ENCODE measurements at regions not wholly inside any gene's neighbourhood (a gene's known extent, or its start where the extent isn't known, plus 50 kb on each side); places are given as distances from the start of the nearest gene placed in this dataset.

DNA sequence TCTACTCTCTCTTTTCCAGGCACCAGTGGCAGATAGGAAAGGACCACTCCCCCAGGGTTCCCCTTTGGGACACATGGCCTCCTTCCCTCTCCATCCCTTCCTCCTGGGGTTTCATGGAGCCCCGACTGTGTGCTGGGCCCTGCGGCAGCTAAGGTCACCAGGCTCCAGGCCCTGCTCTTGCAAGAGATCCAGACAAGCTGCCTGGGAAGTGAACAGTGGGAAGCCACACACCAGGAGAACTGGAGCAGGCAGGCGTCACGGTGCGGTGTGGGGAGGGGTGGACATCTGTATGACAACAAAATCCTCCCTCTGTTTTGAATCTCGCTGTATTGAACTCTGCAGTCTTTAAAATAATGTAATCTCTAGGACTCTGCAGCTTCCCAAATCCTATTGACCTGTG, 330.1 kb downstream of the UQCRFS1 start:
- Histone ChIP-seq H3K27me3 (ENCODE audit: insufficient read depth, poor library complexity, severe bottlenecking) (peaks cover 9% of the 10 kb centered on the region), H3K4me1 (ENCODE audit: insufficient read depth, poor library complexity, severe bottlenecking) (no peaks in the 10 kb centered on the region), H3K27ac (ENCODE audit: poor library complexity, severe bottlenecking) (no peak overlapping the region), H3K36me3 (ENCODE audit: low read depth) (no peaks in the 10 kb centered on the region), H3K9me3 (ENCODE audit: severe bottlenecking) (no peaks in the 10 kb centered on the region), H3K4me3 (ENCODE audit: severe bottlenecking) (no peak overlapping the region)
- no peak for ATAC-seq (ENCODE audit: low read depth)
- TF ChIP-seq, protein P1, sequence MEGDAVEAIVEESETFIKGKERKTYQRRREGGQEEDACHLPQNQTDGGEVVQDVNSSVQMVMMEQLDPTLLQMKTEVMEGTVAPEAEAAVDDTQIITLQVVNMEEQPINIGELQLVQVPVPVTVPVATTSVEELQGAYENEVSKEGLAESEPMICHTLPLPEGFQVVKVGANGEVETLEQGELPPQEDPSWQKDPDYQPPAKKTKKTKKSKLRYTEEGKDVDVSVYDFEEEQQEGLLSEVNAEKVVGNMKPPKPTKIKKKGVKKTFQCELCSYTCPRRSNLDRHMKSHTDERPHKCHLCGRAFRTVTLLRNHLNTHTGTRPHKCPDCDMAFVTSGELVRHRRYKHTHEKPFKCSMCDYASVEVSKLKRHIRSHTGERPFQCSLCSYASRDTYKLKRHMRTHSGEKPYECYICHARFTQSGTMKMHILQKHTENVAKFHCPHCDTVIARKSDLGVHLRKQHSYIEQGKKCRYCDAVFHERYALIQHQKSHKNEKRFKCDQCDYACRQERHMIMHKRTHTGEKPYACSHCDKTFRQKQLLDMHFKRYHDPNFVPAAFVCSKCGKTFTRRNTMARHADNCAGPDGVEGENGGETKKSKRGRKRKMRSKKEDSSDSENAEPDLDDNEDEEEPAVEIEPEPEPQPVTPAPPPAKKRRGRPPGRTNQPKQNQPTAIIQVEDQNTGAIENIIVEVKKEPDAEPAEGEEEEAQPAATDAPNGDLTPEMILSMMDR (IDR thresholded peaks at IDR 0.05; ENCODE audit: poor library complexity, severe bottlenecking) = no peak
- DNase-seq (ENCODE audit: low spot score) = no peak

DNA sequence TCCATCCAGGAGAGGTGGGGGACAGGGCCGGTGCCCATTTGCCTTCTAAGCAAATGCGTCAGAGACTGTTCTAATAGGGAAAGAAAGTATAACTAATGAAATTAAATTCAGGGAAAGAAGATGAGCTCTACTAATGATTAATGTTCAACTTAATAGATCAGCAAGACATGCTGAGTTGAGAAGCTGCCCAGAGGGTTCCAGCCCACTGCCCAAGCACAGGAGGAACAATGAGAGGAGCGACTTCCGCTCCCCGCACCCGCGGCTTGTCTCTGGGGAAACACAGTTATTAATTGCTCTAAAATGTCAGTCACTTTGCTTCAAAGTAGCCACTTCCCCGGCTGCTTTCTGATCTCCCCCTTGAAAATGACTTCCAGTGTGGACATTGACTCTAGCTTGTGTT, 331.3 kb downstream of the UQCRFS1 start:
- no peak for DNase-seq (ENCODE audit: low spot score)
- Histone ChIP-seq H3K9me3 (ENCODE audit: severe bottlenecking) (no peaks in the 10 kb centered on the region), H3K27ac (ENCODE audit: poor library complexity, severe bottlenecking) (no peak overlapping the region), H3K27me3 (ENCODE audit: insufficient read depth, poor library complexity, severe bottlenecking) (no peaks in the 10 kb centered on the region), H3K36me3 (ENCODE audit: low read depth) (no peaks in the 10 kb centered on the region), H3K4me3 (ENCODE audit: severe bottlenecking) (no peak overlapping the region), H3K4me1 (ENCODE audit: insufficient read depth, poor library complexity, severe bottlenecking) (no peaks in the 10 kb centered on the region)
- no peak for ATAC-seq (ENCODE audit: low read depth)
- TF ChIP-seq, protein P1 (IDR thresholded peaks at IDR 0.05; ENCODE audit: poor library complexity, severe bottlenecking) = no peak

DNA sequence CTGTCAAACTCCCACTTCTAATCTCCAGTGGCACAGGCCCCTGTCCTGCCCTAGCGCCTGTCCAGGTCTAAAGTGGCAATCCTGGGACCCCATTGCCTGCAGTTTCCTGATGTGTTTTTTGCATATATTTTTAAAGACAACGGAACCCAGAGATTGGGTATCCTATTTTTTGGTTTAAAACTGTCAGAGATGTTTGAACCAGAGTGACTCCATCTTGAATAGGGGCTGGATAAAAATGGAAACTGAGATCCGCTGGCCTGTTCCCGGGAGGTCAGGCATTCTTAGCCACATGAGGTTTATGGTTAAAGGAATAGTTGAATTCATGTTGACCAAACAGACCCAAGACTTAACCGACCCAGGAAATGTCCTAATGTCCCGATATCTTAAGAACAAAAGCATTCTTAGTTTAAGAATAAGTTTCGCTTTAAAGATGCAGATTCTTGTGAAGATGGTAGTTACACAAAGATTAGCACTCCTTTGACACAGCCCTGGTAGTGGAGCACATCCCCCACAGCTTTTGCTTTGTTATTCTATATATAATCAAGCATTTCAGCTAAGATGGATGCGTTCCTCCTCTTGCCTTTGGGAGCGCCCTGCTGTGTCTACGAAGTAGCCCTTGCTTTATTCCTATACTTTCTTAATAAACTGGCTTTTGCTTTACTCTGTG, 332.1 kb downstream of the UQCRFS1 start:
- ATAC-seq (ENCODE audit: low read depth) (no peak), DNase-seq (ENCODE audit: low spot score) (no peak)
- no peaks in the 10 kb centered on the region for H3K27me3 ChIP-seq (ENCODE audit: insufficient read depth, poor library complexity, severe bottlenecking)
- H3K27ac ChIP-seq (ENCODE audit: poor library complexity, severe bottlenecking) = no peak overlapping the region
- H3K4me3 ChIP-seq (ENCODE audit: severe bottlenecking) = no peak overlapping the region
- no peaks in the 10 kb centered on the region for H3K4me1 ChIP-seq (ENCODE audit: insufficient read depth, poor library complexity, severe bottlenecking)
- H3K36me3 ChIP-seq (ENCODE audit: low read depth) = no peaks in the 10 kb centered on the region
- no peaks in the 10 kb centered on the region for H3K9me3 ChIP-seq (ENCODE audit: severe bottlenecking)
- TF ChIP-seq, protein P1 (IDR thresholded peaks at IDR 0.05; ENCODE audit: poor library complexity, severe bottlenecking) = no peak

DNA sequence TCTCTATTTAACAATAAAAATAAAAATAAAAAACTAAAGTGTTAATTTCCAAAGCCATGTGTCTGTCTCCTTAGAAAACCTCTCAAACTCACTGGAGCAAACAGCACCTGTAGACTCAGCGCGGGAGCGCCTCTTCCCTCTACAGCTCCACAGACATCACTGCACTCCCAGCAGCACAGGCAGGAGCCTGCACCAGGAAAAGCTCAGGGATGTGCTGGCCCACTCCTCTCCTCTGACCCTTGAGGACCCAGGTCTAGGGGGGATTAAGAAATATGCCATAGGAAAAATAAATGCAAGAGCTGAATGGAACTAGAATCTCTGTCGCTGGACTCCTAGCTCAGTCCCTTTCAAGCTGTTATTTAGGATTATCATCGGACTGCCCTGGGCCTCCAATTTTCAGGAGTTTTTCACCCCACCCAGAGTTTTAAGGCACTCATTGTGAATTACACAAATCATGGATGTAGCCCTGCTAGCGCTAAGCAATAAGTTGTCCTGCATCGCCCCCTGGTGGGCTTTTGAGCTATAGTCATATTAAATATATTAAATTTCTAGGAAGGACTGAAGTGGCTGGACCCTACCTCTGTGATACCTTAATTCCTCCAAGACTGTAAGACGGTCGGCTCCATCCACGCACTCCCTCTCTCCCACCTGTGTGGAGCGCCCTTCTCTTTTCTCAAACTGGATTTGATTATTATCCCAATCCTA, 333.9 kb downstream of the UQCRFS1 start:
- Histone ChIP-seq H3K27me3 (ENCODE audit: insufficient read depth, poor library complexity, severe bottlenecking) (no peaks in the 10 kb centered on the region), H3K4me1 (ENCODE audit: insufficient read depth, poor library complexity, severe bottlenecking) (no peaks in the 10 kb centered on the region), H3K9me3 (ENCODE audit: severe bottlenecking) (no peaks in the 10 kb centered on the region), H3K27ac (ENCODE audit: poor library complexity, severe bottlenecking) (no peak overlapping the region), H3K36me3 (ENCODE audit: low read depth) (no peaks in the 10 kb centered on the region), H3K4me3 (ENCODE audit: severe bottlenecking) (no peak overlapping the region)
- ATAC-seq (ENCODE audit: low read depth) (peak; percentile 77), DNase-seq (ENCODE audit: low spot score) (no peak)
- TF ChIP-seq, protein P1 (IDR thresholded peaks at IDR 0.05; ENCODE audit: poor library complexity, severe bottlenecking) = peak; percentile 58

DNA sequence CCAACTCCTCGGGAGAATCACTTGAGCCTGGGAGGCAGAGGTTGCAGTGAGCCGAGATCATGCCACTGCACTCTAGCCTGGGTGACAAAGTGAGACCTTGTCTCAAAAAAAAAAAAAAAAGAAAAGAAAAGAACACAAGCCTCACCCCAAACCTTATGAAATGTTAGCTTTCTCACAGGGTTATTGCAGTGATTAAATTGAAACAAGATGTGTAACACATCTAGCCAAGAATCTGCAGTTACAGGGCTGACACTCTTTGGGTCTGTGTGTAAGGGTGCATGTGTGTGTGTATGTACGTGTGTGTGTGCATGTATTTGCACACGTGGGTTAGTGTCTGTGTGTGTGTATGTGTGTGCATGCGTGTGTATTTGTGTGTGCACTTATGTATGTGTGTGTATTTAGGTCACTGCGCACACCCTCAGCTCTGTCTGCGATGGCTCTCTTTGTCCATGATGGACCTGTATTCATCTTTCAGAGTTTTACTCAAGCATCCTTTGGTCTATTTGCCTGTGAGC, 336.3 kb downstream of the UQCRFS1 start:
- no peaks in the 10 kb centered on the region for H3K4me1 ChIP-seq (ENCODE audit: insufficient read depth, poor library complexity, severe bottlenecking)
- no peak overlapping the region for H3K4me3 ChIP-seq (ENCODE audit: severe bottlenecking)
- no peaks in the 10 kb centered on the region for H3K36me3 ChIP-seq (ENCODE audit: low read depth)
- no peaks in the 10 kb centered on the region for H3K9me3 ChIP-seq (ENCODE audit: severe bottlenecking)
- TF ChIP-seq, protein P1 (IDR thresholded peaks at IDR 0.05; ENCODE audit: poor library complexity, severe bottlenecking) = no peak
- ATAC-seq (ENCODE audit: low read depth) (no peak), DNase-seq (ENCODE audit: low spot score) (no peak)
- no peak overlapping the region for H3K27ac ChIP-seq (ENCODE audit: poor library complexity, severe bottlenecking)
- H3K27me3 ChIP-seq (ENCODE audit: insufficient read depth, poor library complexity, severe bottlenecking) = no peaks in the 10 kb centered on the region
